ENCODE measurements at regions not wholly inside any gene's neighbourhood (a gene's known extent, or its start where the extent isn't known, plus 50 kb on each side); places are given as distances from the start of the nearest gene placed in this dataset.

GRCh38 chr17:63365366-63366240, 80.5 kb downstream of the CYB561 start:
- no peaks in the 10 kb centered on the region for H3K4me1 ChIP-seq (ENCODE audit: insufficient read depth)
- H3K79me2 ChIP-seq (replicated peaks; ENCODE audit: insufficient read depth): no peaks in the 10 kb centered on the region
- H4K20me1 ChIP-seq (replicated peaks; ENCODE audit: insufficient read depth): no peaks in the 10 kb centered on the region
- TF ChIP-seq, protein P1, sequence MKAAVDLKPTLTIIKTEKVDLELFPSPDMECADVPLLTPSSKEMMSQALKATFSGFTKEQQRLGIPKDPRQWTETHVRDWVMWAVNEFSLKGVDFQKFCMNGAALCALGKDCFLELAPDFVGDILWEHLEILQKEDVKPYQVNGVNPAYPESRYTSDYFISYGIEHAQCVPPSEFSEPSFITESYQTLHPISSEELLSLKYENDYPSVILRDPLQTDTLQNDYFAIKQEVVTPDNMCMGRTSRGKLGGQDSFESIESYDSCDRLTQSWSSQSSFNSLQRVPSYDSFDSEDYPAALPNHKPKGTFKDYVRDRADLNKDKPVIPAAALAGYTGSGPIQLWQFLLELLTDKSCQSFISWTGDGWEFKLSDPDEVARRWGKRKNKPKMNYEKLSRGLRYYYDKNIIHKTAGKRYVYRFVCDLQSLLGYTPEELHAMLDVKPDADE (IDR thresholded peaks at IDR 0.05): no peak
- TF ChIP-seq EZH2 (IDR thresholded peaks at IDR 0.05; ENCODE audit: low read depth, unreplicated experiment): no peak
- no peak for TF ChIP-seq POLR2AphosphoS5 (IDR thresholded peaks at IDR 0.05; ENCODE audit: low read depth)
- no peak for TF ChIP-seq ZNF331 (CRISPR knock-in tag; IDR thresholded peaks at IDR 0.05; ENCODE audit: low read depth)
- no peak for TF ChIP-seq STAT1 (IDR thresholded peaks at IDR 0.05; ENCODE audit: unreplicated experiment)
- no peak for TF ChIP-seq CREB1 (CRISPR knock-in tag; IDR thresholded peaks at IDR 0.05; ENCODE audit: low read depth)
- TF ChIP-seq ZNF114 (CRISPR knock-in tag; IDR thresholded peaks at IDR 0.05): no peak
- no peak for TF ChIP-seq JUNB (IDR thresholded peaks at IDR 0.05; ENCODE audit: unreplicated experiment)
- TF ChIP-seq REST (IDR thresholded peaks at IDR 0.05; ENCODE audit: unreplicated experiment): no peak
- TF ChIP-seq, protein P2, sequence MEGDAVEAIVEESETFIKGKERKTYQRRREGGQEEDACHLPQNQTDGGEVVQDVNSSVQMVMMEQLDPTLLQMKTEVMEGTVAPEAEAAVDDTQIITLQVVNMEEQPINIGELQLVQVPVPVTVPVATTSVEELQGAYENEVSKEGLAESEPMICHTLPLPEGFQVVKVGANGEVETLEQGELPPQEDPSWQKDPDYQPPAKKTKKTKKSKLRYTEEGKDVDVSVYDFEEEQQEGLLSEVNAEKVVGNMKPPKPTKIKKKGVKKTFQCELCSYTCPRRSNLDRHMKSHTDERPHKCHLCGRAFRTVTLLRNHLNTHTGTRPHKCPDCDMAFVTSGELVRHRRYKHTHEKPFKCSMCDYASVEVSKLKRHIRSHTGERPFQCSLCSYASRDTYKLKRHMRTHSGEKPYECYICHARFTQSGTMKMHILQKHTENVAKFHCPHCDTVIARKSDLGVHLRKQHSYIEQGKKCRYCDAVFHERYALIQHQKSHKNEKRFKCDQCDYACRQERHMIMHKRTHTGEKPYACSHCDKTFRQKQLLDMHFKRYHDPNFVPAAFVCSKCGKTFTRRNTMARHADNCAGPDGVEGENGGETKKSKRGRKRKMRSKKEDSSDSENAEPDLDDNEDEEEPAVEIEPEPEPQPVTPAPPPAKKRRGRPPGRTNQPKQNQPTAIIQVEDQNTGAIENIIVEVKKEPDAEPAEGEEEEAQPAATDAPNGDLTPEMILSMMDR (conservative IDR thresholded peaks at IDR 0.05; ENCODE audit: low read depth in 2 of 2): no peak
- TF ChIP-seq, protein P3, sequence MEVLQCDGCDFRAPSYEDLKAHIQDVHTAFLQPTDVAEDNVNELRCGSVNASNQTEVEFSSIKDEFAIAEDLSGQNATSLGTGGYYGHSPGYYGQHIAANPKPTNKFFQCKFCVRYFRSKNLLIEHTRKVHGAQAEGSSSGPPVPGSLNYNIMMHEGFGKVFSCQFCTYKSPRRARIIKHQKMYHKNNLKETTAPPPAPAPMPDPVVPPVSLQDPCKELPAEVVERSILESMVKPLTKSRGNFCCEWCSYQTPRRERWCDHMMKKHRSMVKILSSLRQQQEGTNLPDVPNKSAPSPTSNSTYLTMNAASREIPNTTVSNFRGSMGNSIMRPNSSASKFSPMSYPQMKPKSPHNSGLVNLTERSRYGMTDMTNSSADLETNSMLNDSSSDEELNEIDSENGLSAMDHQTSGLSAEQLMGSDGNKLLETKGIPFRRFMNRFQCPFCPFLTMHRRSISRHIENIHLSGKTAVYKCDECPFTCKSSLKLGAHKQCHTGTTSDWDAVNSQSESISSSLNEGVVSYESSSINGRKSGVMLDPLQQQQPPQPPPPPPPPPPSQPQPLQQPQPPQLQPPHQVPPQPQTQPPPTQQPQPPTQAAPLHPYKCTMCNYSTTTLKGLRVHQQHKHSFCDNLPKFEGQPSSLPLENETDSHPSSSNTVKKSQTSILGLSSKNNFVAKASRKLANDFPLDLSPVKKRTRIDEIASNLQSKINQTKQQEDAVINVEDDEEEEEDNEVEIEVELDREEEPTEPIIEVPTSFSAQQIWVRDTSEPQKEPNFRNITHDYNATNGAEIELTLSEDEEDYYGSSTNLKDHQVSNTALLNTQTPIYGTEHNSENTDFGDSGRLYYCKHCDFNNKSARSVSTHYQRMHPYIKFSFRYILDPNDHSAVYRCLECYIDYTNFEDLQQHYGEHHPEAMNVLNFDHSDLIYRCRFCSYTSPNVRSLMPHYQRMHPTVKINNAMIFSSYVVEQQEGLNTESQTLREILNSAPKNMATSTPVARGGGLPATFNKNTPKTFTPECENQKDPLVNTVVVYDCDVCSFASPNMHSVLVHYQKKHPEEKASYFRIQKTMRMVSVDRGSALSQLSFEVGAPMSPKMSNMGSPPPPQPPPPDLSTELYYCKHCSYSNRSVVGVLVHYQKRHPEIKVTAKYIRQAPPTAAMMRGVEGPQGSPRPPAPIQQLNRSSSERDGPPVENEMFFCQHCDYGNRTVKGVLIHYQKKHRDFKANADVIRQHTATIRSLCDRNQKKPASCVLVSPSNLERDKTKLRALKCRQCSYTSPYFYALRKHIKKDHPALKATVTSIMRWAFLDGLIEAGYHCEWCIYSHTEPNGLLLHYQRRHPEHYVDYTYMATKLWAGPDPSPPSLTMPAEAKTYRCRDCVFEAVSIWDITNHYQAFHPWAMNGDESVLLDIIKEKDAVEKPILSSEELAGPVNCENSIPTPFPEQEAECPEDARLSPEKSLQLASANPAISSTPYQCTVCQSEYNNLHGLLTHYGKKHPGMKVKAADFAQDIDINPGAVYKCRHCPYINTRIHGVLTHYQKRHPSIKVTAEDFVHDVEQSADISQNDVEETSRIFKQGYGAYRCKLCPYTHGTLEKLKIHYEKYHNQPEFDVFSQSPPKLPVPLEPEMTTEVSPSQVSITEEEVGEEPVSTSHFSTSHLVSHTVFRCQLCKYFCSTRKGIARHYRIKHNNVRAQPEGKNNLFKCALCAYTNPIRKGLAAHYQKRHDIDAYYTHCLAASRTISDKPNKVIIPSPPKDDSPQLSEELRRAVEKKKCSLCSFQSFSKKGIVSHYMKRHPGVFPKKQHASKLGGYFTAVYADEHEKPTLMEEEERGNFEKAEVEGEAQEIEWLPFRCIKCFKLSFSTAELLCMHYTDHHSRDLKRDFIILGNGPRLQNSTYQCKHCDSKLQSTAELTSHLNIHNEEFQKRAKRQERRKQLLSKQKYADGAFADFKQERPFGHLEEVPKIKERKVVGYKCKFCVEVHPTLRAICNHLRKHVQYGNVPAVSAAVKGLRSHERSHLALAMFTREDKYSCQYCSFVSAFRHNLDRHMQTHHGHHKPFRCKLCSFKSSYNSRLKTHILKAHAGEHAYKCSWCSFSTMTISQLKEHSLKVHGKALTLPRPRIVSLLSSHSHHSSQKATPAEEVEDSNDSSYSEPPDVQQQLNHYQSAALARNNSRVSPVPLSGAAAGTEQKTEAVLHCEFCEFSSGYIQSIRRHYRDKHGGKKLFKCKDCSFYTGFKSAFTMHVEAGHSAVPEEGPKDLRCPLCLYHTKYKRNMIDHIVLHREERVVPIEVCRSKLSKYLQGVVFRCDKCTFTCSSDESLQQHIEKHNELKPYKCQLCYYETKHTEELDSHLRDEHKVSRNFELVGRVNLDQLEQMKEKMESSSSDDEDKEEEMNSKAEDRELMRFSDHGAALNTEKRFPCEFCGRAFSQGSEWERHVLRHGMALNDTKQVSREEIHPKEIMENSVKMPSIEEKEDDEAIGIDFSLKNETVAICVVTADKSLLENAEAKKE (CRISPR knock-in tag; IDR thresholded peaks at IDR 0.05): no peak
- no peak for TF ChIP-seq EZH2phosphoT487 (IDR thresholded peaks at IDR 0.05; ENCODE audit: unreplicated experiment)
- no peak for TF ChIP-seq NANOG (IDR thresholded peaks at IDR 0.05; ENCODE audit: borderline replicate concordance)
- Mint-ChIP-seq H3K4me1 (no peaks in the 10 kb centered on the region), H3K4me3 (no peak overlapping the region), H3K27me3 (ENCODE audit: insufficient read depth, low read depth, poor library complexity) (peaks cover 1% of the 10 kb centered on the region), H3K27ac (no peak overlapping the region), H3K36me3 (ENCODE audit: low read depth) (peaks cover 7% of the 10 kb centered on the region; the same call in 2 of the 3 replicates), H3K9me3 (peaks cover 6% of the 10 kb centered on the region; the same call in 2 of the 3 replicates)
- no peak overlapping the region for H3K27ac ChIP-seq (ENCODE audit: low read depth)
- no peak for ATAC-seq
- no peak overlapping the region for H2AFZ ChIP-seq
- H3K36me3 ChIP-seq (ENCODE audit: insufficient read depth): no peaks in the 10 kb centered on the region
- H3K27me3 ChIP-seq (ENCODE audit: insufficient read depth): no peaks in the 10 kb centered on the region
- peaks cover 14% of the 10 kb centered on the region; the same call in 1 of the 2 replicates for H3K9me2 ChIP-seq (ENCODE audit: insufficient read depth)
- H3K4me2 ChIP-seq: no peak overlapping the region
- no peak for DNase-seq (ENCODE audit: low spot score)
- no peaks in the 10 kb centered on the region for H3F3A ChIP-seq (replicated peaks; ENCODE audit: low read depth)
- no peak overlapping the region for H3K4me3 ChIP-seq
